ENCODE measurements at regions not wholly inside any gene's neighbourhood (a gene's known extent, or its start where the extent isn't known, plus 50 kb on each side); places are given as distances from the start of the nearest gene placed in this dataset.

DNA sequence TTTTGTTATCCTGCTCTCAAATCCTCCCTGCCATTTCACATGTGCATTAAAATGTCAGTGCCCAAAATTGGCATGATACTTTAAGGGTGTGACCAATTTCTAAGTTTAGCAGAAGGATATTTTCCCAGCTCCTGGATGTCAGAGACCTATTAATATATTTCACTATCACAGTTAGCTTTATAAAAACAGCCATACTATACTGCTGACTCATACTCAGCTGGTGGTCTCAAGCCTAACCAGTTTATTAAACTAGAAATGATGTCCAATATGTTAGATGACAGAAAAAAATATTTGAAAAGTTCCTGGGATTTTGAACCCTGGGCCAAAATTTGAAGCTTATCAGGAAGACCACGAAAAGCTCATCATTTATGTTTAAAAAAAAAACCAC lies 60.9 kb upstream of the ZNF280D start:
- TF ChIP-seq, protein P1, sequence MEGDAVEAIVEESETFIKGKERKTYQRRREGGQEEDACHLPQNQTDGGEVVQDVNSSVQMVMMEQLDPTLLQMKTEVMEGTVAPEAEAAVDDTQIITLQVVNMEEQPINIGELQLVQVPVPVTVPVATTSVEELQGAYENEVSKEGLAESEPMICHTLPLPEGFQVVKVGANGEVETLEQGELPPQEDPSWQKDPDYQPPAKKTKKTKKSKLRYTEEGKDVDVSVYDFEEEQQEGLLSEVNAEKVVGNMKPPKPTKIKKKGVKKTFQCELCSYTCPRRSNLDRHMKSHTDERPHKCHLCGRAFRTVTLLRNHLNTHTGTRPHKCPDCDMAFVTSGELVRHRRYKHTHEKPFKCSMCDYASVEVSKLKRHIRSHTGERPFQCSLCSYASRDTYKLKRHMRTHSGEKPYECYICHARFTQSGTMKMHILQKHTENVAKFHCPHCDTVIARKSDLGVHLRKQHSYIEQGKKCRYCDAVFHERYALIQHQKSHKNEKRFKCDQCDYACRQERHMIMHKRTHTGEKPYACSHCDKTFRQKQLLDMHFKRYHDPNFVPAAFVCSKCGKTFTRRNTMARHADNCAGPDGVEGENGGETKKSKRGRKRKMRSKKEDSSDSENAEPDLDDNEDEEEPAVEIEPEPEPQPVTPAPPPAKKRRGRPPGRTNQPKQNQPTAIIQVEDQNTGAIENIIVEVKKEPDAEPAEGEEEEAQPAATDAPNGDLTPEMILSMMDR (IDR thresholded peaks at IDR 0.05) = no peak
- TF ChIP-seq POLR2A (IDR thresholded peaks at IDR 0.05) = no peak
